ENCODE measurements at regions not wholly inside any gene's neighbourhood (a gene's known extent, or its start where the extent isn't known, plus 50 kb on each side); places are given as distances from the start of the nearest gene placed in this dataset.

GRCh38 chr6:23282252-23283021, 713.1 kb downstream of the HDGFL1 start:
- no peak for DNase-seq (ENCODE audit: extremely low read depth in 1 of 11, low read depth in 9 of 11, low spot score in 4 of 11)

GRCh38 chr6:23293653-23294052, 724.3 kb downstream of the HDGFL1 start:
- DNase-seq (ENCODE audit: extremely low read depth in 1 of 11, low read depth in 9 of 11, low spot score in 4 of 11), result no peak

DNA sequence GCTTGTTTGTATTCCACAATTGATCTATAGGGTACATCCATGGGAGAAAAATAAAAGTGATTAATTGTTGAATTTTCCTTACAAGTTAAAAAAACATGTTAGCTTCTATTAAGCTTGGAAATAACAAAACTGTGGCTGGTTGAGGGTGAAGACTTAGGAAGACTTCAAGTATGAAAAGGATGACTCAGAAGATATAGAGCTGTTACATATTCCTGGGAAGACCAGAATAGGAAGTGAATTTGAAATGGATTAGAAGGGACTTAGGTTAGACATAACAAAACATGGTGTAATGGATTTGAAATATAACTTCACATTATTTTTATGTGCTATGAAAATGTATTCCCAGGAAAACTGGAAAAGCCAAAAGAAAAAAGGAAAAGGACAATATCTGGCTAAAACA, 732.2 kb downstream of the HDGFL1 start:
- no peak for DNase-seq (ENCODE audit: extremely low read depth in 1 of 11, low read depth in 9 of 11, low spot score in 4 of 11)

- DNase-seq (ENCODE audit: extremely low read depth in 1 of 11, low read depth in 9 of 11, low spot score in 4 of 11), result no peak
Measured at GRCh38 chr6:23302514-23302913, 733.1 kb downstream of the HDGFL1 start.

GRCh38 chr6:23305325-23305943, 736.1 kb downstream of the HDGFL1 start:
- DNase-seq (ENCODE audit: extremely low read depth in 1 of 11, low read depth in 9 of 11, low spot score in 4 of 11), result no peak

GRCh38 chr6:23306251-23306950, 737.0 kb downstream of the HDGFL1 start:
- DNase-seq (ENCODE audit: extremely low read depth in 1 of 11, low read depth in 9 of 11, low spot score in 4 of 11), result no peak

DNA sequence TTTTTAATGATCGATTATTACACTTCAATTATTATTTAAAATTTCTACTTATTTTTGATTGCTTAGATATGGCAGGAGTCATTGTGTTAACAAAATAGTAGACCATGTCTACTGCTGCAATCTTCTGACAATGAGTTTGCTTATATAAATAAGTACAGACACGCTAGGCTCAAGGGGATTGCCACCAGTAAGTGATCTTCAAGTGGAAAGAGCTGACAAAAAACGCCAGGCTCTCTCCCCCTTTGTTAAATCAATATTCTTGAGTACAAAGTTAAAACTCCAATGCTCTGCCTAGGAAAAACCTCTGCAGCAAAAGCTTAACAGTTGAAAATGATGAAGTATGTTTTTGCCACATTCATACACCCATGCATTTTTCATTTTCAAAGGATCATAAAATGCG, 738.1 kb downstream of the HDGFL1 start:
- DNase-seq (ENCODE audit: extremely low read depth in 1 of 11, low read depth in 9 of 11, low spot score in 4 of 11), result no peak

- no peak for DNase-seq (ENCODE audit: extremely low read depth in 1 of 11, low read depth in 9 of 11, low spot score in 4 of 11)
Measured at GRCh38 chr6:23308166-23308565, 738.8 kb downstream of the HDGFL1 start.

GRCh38 chr6:23311211-23311610, 741.8 kb downstream of the HDGFL1 start:
- no peak for DNase-seq (ENCODE audit: extremely low read depth in 1 of 11, low read depth in 9 of 11, low spot score in 4 of 11)

GRCh38 chr6:23316131-23316530, 746.8 kb downstream of the HDGFL1 start:
- DNase-seq (ENCODE audit: extremely low read depth in 1 of 11, low read depth in 9 of 11, low spot score in 4 of 11), result no peak

- DNase-seq (ENCODE audit: extremely low read depth in 1 of 11, low read depth in 9 of 11, low spot score in 4 of 11), result no peak
Measured at GRCh38 chr6:23316931-23317330, 747.6 kb downstream of the HDGFL1 start.

DNA sequence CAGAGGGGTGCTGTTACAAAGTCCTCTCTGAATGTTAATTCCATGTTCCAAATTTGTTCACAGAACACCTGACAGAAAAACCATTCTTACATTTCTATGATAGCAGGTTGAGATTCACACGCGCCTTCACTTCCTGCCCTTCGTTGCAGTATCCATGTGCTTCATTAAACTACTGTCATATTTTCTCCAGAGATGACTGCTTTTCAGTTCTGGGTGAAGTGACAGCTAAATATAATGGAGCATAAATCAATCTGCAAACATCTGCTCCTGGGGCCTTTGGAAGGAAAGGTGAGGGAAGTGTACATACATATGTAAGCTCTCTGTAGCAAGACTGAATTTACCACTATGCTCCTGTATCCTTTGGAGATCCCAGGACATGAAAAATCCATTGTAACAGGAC, 750.2 kb downstream of the HDGFL1 start:
- DNase-seq (ENCODE audit: extremely low read depth in 1 of 11, low read depth in 9 of 11, low spot score in 4 of 11), result no peak

DNA sequence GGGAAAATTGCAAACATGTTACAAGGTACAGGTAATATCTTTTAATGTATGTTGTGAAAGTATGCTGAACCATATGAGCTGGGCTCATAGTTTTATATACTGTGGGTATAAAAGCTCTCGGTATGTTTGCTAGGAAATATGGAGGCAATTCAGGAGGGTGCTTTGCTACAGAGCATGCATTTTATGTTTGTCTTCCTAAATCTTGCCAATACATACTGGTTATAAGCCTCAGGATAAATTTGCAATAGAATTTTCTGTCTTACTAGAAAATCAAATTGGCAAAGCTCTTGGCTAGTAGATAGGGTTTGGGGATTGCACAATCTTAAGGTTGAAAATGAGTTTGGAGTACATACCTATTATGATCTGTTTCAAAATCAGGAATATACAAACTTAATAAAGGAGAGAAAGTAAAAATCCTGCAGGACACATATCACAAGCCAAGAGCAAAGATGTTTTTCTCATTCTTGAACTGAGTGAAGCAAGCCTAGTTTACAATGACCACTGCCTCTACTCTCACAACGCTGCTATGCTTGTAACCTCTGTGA, 751.2 kb downstream of the HDGFL1 start:
- DNase-seq (ENCODE audit: extremely low read depth in 1 of 11, low read depth in 9 of 11, low spot score in 4 of 11), result no peak

DNA sequence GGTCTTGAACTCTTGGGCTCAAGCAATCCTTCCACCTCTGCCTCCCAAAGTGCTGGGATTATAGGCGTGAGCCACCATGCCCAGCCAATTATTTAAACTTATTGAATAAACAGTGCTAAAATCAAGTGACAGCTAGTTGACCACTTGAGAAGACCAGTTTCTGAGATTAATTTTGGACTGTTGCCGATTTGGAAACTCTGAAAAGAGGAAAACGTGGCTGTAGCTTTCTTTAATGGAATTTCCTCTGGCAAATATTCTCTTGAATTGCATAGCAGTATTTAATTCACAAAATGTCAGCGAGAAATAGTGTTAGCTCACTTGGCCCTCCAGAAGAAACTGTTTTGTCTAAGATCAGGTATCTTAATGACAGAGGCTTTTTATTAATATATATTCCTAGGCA, 754.5 kb downstream of the HDGFL1 start:
- no peak for DNase-seq (ENCODE audit: extremely low read depth in 1 of 11, low read depth in 9 of 11, low spot score in 4 of 11)

GRCh38 chr6:23325065-23325464, 755.7 kb downstream of the HDGFL1 start:
- DNase-seq (ENCODE audit: extremely low read depth in 1 of 11, low read depth in 9 of 11, low spot score in 4 of 11), result no peak

- no peak for DNase-seq (ENCODE audit: extremely low read depth in 1 of 11, low read depth in 9 of 11, low spot score in 4 of 11)
Measured at GRCh38 chr6:23327621-23328020, 758.3 kb downstream of the HDGFL1 start.

GRCh38 chr6:23329086-23329485, 759.7 kb downstream of the HDGFL1 start:
- DNase-seq (ENCODE audit: extremely low read depth in 1 of 11, low read depth in 9 of 11, low spot score in 4 of 11), result no peak

GRCh38 chr6:23330632-23331031, 761.3 kb downstream of the HDGFL1 start:
- no peak for DNase-seq (ENCODE audit: extremely low read depth in 1 of 11, low read depth in 9 of 11, low spot score in 4 of 11)

GRCh38 chr6:23334360-23334759, 765.0 kb downstream of the HDGFL1 start:
- DNase-seq (ENCODE audit: extremely low read depth in 1 of 11, low read depth in 9 of 11, low spot score in 4 of 11), result no peak

DNA sequence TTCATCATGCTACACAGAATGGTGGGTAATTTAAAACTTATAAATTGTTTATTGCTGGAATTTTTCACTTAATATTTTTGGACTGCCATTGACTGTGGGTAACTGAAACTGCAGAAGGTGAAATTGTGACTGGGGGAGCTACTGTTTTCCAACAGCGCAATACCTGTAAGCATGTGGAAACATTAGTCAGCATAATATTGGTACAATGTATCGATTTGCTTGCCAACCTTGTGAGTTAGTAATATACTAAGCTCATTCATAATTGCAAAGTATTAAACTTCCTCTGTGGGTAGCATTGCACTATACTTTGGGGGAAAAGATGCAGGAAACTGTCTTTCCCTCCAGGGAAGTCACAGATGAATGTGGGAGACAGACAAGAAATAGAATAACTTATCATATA, 766.5 kb downstream of the HDGFL1 start:
- no peak for DNase-seq (ENCODE audit: extremely low read depth in 1 of 11, low read depth in 9 of 11, low spot score in 4 of 11)
